ENCODE measurements at regions not wholly inside any gene's neighbourhood (a gene's known extent, or its start where the extent isn't known, plus 50 kb on each side); places are given as distances from the start of the nearest gene placed in this dataset.

GRCh38 chr2:240219208-240219890 is 78.9 kb upstream of the OTOS start:
- TF ChIP-seq, protein P1, sequence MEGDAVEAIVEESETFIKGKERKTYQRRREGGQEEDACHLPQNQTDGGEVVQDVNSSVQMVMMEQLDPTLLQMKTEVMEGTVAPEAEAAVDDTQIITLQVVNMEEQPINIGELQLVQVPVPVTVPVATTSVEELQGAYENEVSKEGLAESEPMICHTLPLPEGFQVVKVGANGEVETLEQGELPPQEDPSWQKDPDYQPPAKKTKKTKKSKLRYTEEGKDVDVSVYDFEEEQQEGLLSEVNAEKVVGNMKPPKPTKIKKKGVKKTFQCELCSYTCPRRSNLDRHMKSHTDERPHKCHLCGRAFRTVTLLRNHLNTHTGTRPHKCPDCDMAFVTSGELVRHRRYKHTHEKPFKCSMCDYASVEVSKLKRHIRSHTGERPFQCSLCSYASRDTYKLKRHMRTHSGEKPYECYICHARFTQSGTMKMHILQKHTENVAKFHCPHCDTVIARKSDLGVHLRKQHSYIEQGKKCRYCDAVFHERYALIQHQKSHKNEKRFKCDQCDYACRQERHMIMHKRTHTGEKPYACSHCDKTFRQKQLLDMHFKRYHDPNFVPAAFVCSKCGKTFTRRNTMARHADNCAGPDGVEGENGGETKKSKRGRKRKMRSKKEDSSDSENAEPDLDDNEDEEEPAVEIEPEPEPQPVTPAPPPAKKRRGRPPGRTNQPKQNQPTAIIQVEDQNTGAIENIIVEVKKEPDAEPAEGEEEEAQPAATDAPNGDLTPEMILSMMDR (IDR thresholded peaks at IDR 0.05; ENCODE audit: insufficient read depth, low read depth, low read length, missing control alignments), result no peak
- H3K4me3 ChIP-seq (ENCODE audit: low read length), result no peak overlapping the region
- DNase-seq (ENCODE audit: low read depth), result no peak

DNA sequence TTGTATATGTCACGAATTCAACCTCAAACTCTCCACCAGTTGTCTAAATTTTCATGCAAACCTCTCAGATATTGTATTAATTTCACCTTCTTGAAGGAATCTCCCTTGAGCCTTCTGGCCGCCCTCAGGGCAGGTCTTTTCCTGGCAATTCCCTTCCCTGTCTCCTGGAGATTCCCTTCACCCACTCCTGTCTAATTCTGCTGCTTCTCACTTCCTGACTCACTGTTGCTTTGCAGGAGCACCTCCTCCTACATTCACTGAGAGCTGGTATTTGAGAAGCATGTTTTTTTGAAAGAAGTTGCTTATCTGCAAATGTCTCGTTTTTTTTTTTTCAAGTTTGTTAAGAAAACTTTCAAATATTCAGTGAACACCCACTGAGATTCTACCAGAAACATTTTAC is 79.9 kb upstream of the OTOS start:
- peak; percentile 56 for DNase-seq (ENCODE audit: low read depth)
- no peak overlapping the region for H3K4me3 ChIP-seq (ENCODE audit: low read length)
- TF ChIP-seq, protein P1 (IDR thresholded peaks at IDR 0.05; ENCODE audit: insufficient read depth, low read depth, low read length, missing control alignments), result no peak

DNA sequence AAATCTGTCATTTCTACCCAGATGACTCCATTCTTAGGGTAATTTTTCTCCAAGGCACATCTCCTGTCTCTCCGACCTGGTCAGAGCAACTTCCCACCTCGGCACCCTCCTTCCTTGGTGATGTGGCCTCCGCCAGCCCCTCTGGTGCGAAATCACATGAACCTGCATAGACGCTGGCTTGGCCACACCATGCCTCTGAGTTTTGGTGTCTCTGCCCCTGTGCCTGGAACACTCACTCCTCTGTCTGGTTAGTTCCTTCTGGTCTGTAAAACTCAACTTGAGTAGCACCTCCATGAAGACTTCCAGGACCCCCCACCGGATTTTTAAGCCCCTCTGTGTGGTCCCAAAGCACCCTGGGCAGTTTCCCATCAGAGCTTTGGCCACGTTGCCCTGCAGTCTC is 83.2 kb upstream of the OTOS start:
- H3K4me3 ChIP-seq (ENCODE audit: low read length), result no peak overlapping the region
- DNase-seq (ENCODE audit: low read depth), result no peak
- TF ChIP-seq, protein P1 (IDR thresholded peaks at IDR 0.05; ENCODE audit: insufficient read depth, low read depth, low read length, missing control alignments), result no peak

GRCh38 chr2:240224676-240225075 is 84.2 kb upstream of the OTOS start:
- TF ChIP-seq, protein P1 (IDR thresholded peaks at IDR 0.05; ENCODE audit: insufficient read depth, low read depth, low read length, missing control alignments), result no peak
- DNase-seq (ENCODE audit: low read depth), result peak; percentile 39
- no peak overlapping the region for H3K4me3 ChIP-seq (ENCODE audit: low read length)

DNA sequence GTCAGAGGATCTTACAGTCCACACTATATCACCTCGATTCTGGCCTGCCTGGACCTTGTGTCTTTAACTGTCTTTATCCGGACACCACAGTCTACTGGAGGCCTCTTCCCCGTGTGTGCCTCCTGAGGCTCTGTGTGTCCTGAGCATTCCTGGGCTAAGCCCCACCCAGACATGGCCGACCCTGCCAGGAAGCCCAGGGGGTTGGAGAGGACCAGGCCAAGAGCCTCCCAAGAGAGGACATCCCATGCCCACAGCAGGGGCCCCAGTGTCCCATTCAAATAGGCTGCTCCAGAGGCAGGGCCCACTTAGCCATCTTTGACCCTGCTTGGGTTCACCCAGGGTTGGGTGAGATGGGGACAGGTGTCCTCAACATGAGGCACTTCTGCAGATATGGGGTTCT is 84.7 kb upstream of the OTOS start:
- TF ChIP-seq, protein P1 (IDR thresholded peaks at IDR 0.05; ENCODE audit: insufficient read depth, low read depth, low read length, missing control alignments), result no peak
- no peak overlapping the region for H3K4me3 ChIP-seq (ENCODE audit: low read length)
- no peak for DNase-seq (ENCODE audit: low read depth)

DNA sequence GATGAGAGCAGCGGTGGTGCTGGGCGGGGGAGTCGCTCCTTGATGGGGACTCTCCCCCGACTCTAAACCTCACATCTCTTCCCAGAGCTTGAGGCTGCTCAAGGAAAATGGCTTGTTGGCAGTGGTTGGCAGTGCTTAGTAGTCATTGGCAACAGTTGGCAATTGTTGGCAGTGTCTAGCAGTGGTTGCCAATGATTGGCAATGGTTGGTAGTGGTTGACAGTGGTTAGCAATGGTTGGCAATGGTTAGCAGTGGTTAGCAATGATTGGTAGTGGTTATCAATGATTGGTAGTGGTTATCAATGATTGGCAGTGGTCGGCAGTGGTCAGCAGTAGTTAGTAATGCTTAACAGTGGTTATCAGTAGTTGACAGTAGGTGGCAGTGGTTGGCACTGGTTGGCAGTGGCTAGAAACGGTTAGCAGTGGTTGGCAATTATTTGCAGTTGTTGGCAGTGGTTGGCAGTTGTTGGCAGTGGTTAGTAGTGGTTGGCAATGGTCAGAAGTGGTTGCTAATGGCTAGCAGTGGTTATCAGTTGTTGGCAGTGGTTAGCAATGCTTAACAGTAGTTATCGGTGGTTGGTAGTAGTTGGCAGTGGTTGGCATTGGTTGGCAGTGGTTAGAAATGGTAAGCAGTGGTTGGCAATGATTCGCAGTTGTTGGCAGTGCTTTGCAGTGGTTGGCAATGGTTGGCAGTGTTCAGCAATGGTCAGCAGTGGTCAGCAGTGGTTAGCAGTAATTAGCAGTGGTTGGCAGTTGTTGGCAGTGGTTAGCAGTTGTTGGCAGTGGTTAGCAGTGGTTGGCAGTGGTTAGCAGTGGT is 85.4 kb upstream of the OTOS start:
- TF ChIP-seq, protein P1 (IDR thresholded peaks at IDR 0.05; ENCODE audit: insufficient read depth, low read depth, low read length, missing control alignments), result peak; percentile 39
- H3K4me3 ChIP-seq (ENCODE audit: low read length), result no peak overlapping the region
- DNase-seq (ENCODE audit: low read depth), result peak; percentile 21

Data from epithelial cell of esophagus (primary cell).